Keratinocyte (primary cell): ENCODE measurements at regions not wholly inside any gene's neighbourhood (a gene's known extent, or its start where the extent isn't known, plus 50 kb on each side); places are given as distances from the start of the nearest gene placed in this dataset.

Experiments
- DNase-seq: peaks from one replicate; pipeline ENCODE4 v3.0.0-alpha.2; 2011; ENCODE audit warnings: low read depth, missing footprints, low spot score
- FAIRE-seq: peaks from 2 replicates; lab custom pipeline; 2011; peaks lifted over from hg19 to GRCh38; lab: Jason Lieb, UNC
- H2AFZ ChIP-seq: 2 replicates; pipeline ENCODE4 v1.6.0; 2012; ENCODE audit warnings: low read length, control low read depth, inconsistent platforms; ENCODE audit not compliant: control insufficient read depth
- H3K27ac ChIP-seq: 2 replicates; pipeline ENCODE4 v1.5.1; 2011; ENCODE audit warnings: low read length; ENCODE audit not compliant: control insufficient read depth, insufficient read depth
- H3K27me3 ChIP-seq: 3 replicates; pipeline ENCODE4 v1.6.0; 2011; ENCODE audit warnings: low read length; ENCODE audit not compliant: control insufficient read depth, insufficient read depth; ENCODE audit errors: extremely low read depth
- H3K36me3 ChIP-seq, 2 experiments: 2 replicates in 1 of 2; 3 replicates in 1 of 2; pipeline ENCODE4 v1.5.1; 2011; ENCODE audit warnings: low read length in 2 of 2, mild to moderate bottlenecking in 1 of 2; ENCODE audit not compliant: control insufficient read depth in 2 of 2, insufficient read depth in 2 of 2; ENCODE audit errors: extremely low read depth in 1 of 2
- H3K4me1 ChIP-seq: 3 replicates; pipeline ENCODE4 v1.5.1; 2011; ENCODE audit warnings: low read length; ENCODE audit not compliant: control insufficient read depth, insufficient read depth; ENCODE audit errors: extremely low read depth
- H3K4me2 ChIP-seq: 3 replicates; pipeline ENCODE4 v1.6.0; 2011; ENCODE audit warnings: low read depth, low read length; ENCODE audit not compliant: control insufficient read depth, insufficient read depth; ENCODE audit errors: extremely low read depth
- H3K4me3 ChIP-seq, 3 experiments: fragments of 200-600 bp in 1 of 3; sonication (generic) in 1 of 3; 2 replicates in 2 of 3; 3 replicates in 1 of 3; pipeline ENCODE4 v1.5.1; 2011 to 2016; ENCODE audit warnings: low read length in 3 of 3, mild to moderate bottlenecking in 3 of 3, control low read depth in 2 of 3, inconsistent platforms in 1 of 3, low read depth in 1 of 3, mixed read lengths in 1 of 3, mixed run types in 1 of 3, moderate library complexity in 1 of 3; ENCODE audit not compliant: control insufficient read depth in 2 of 3, insufficient read depth in 2 of 3; ENCODE audit errors: extremely low read depth in 1 of 3
- H3K79me2 ChIP-seq: 2 replicates; pipeline ENCODE4 v1.6.0; 2012; ENCODE audit warnings: low read length; ENCODE audit not compliant: control insufficient read depth, insufficient read depth
- H3K9ac ChIP-seq: 3 replicates; pipeline ENCODE4 v1.6.0; 2011; ENCODE audit warnings: low read length; ENCODE audit not compliant: control insufficient read depth, insufficient read depth; ENCODE audit errors: extremely low read depth
- H3K9me1 ChIP-seq: 3 replicates; pipeline ENCODE4 v1.6.0; 2011; ENCODE audit warnings: low read length; ENCODE audit not compliant: control insufficient read depth, insufficient read depth; ENCODE audit errors: extremely low read depth
- H3K9me3 ChIP-seq: 2 replicates; pipeline ENCODE4 v1.5.1; 2012; ENCODE audit warnings: low read depth, low read length; ENCODE audit not compliant: control insufficient read depth
- H4K20me1 ChIP-seq: 3 replicates; pipeline ENCODE4 v1.6.0; 2011; ENCODE audit warnings: low read length; ENCODE audit not compliant: control insufficient read depth, insufficient read depth; ENCODE audit errors: extremely low read depth
- EZH2 ChIP-seq: IDR thresholded peaks from one replicate; pipeline ENCODE4 v1.6.1; 2012; ENCODE audit warnings: inconsistent platforms, mild to moderate bottlenecking, low read length, moderate library complexity
- dilution Hi-C: fragments of 300-500 bp; cut with MboI; formaldehyde crosslinking; loops from one replicate; pipeline ENCODE4 v1.7.0; 2020; ENCODE audit warnings: low sequenced_read_pairs; ENCODE audit not compliant: extremely low pct_ligation_motif_present
- TF ChIP-seq, protein P1 (sequence below), 3 experiments: IDR thresholded peaks in 1 of 3; conservative IDR thresholded peaks in 1 of 3; optimal IDR thresholded peaks in 1 of 3; 2 replicates in 2 of 3; 3 replicates in 1 of 3; pipeline versions ENCODE3 to v1.5.1; 2011; ENCODE audit warnings: low read length in 3 of 3, mild to moderate bottlenecking in 3 of 3, moderate library complexity in 2 of 3, control low read depth in 1 of 3, inconsistent platforms in 1 of 3; ENCODE audit not compliant: insufficient read depth in 2 of 3; ENCODE audit errors: extremely low read depth in 1 of 3

DNA sequence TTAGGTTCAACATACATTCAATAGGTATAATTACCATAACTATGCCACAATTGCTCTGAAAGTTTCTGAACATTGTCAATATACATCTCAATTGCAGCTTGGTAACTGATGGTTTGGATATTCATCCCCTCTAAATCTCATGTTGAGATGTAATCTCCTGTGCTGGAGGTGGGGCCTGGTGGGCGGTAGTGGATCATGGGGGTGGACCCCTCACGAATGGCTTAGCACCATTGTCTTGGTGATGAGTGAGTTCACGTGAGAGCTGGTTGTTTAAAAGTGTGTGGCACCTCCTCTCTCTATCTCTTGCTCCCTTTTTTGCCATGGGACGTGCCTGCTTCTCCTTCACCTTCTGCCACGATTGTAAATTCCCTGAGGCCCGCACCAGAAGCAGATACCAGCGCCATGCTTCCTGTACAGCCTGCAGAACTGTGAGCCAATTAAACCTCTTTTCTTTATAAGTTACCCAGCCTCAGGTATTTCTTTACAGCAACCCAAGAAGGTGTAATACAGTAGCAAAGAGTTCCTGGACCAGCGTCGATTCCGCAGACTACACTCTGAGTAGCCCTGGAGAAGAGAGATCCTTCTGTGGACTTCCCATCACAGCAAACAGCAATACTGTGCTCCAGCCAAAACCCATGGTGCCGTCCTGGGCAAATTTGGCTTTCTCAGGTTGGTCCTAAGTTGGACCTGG lies 83.8 kb upstream of the GRB10 start:
- peaks cover 13% of the 10 kb centered on the region for H3K27me3 ChIP-seq
- H3K36me3 ChIP-seq, result no peaks in the 10 kb centered on the region
- no peak overlapping the region for H3K9ac ChIP-seq
- H3K9me3 ChIP-seq, result no peaks in the 10 kb centered on the region
- DNase-seq (no peak), FAIRE-seq (no peak)
- H3K4me3 ChIP-seq, result no peak overlapping the region
- no peak for TF ChIP-seq EZH2
- TF ChIP-seq, protein P1, sequence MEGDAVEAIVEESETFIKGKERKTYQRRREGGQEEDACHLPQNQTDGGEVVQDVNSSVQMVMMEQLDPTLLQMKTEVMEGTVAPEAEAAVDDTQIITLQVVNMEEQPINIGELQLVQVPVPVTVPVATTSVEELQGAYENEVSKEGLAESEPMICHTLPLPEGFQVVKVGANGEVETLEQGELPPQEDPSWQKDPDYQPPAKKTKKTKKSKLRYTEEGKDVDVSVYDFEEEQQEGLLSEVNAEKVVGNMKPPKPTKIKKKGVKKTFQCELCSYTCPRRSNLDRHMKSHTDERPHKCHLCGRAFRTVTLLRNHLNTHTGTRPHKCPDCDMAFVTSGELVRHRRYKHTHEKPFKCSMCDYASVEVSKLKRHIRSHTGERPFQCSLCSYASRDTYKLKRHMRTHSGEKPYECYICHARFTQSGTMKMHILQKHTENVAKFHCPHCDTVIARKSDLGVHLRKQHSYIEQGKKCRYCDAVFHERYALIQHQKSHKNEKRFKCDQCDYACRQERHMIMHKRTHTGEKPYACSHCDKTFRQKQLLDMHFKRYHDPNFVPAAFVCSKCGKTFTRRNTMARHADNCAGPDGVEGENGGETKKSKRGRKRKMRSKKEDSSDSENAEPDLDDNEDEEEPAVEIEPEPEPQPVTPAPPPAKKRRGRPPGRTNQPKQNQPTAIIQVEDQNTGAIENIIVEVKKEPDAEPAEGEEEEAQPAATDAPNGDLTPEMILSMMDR (optimal IDR thresholded peaks at IDR 0.05 in 1 of 3, IDR thresholded peaks at IDR 0.05 in 1 of 3, conservative IDR thresholded peaks at IDR 0.05 in 1 of 3; ENCODE audit: extremely low read depth in 1 of 3, insufficient read depth in 2 of 3, low read length in 3 of 3), result no peak
- H3K4me1 ChIP-seq, result peaks cover 7% of the 10 kb centered on the region
- H3K9me1 ChIP-seq, result no peaks in the 10 kb centered on the region
- dilution Hi-C loops, result no loop called here
- H4K20me1 ChIP-seq, result no peaks in the 10 kb centered on the region
- no peak overlapping the region for H3K27ac ChIP-seq
- H3K4me2 ChIP-seq, result no peak overlapping the region
- H2AFZ ChIP-seq, result no peak overlapping the region
- H3K79me2 ChIP-seq, result no peaks in the 10 kb centered on the region

DNA sequence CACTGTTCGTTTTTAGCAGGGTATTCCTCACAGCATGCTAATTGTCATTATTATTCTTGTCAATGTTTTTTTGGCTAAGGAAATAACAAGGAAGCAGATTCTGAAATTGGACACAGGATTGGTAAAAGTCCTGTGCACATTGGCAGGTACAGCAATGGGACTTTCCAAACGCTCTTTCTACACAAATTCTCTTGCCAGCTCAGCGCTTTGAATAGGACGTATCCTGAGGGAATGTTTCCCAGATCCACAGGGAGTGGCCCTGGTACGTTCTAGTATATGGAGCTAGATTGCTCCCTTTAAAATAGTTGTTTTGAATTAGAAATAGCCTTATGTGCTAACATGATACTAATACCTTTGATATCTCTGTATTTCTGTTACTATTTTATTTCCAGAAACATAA lies 82.8 kb upstream of the GRB10 start:
- DNase-seq (no peak), FAIRE-seq (peak; percentile 69)
- H4K20me1 ChIP-seq, result no peaks in the 10 kb centered on the region
- H3K79me2 ChIP-seq, result no peaks in the 10 kb centered on the region
- H3K4me3 ChIP-seq, result no peak overlapping the region
- H3K9me3 ChIP-seq, result no peaks in the 10 kb centered on the region
- H3K4me2 ChIP-seq, result no peak overlapping the region
- dilution Hi-C loops, result no loop called here
- H3K4me1 ChIP-seq, result peaks cover 7% of the 10 kb centered on the region
- no peaks in the 10 kb centered on the region for H3K36me3 ChIP-seq
- no peaks in the 10 kb centered on the region for H3K9me1 ChIP-seq
- no peak overlapping the region for H3K9ac ChIP-seq
- H2AFZ ChIP-seq, result no peak overlapping the region
- no peak overlapping the region for H3K27ac ChIP-seq
- H3K27me3 ChIP-seq, result peaks cover 16% of the 10 kb centered on the region
- TF ChIP-seq EZH2, result no peak
- TF ChIP-seq, protein P1 (optimal IDR thresholded peaks at IDR 0.05 in 1 of 3, IDR thresholded peaks at IDR 0.05 in 1 of 3, conservative IDR thresholded peaks at IDR 0.05 in 1 of 3; ENCODE audit: extremely low read depth in 1 of 3, insufficient read depth in 2 of 3, low read length in 3 of 3), result no peak
